ENCODE measurements at regions not wholly inside any gene's neighbourhood (a gene's known extent, or its start where the extent isn't known, plus 50 kb on each side); places are given as distances from the start of the nearest gene placed in this dataset.

GRCh38 chr10:78470267-78471103 lies 436.8 kb downstream of the RPS24 start:
- Histone ChIP-seq H3K4me3 (ENCODE audit: low read depth in 2 of 2, low read length in 1 of 2) (no peak overlapping the region), H3K27me3 (ENCODE audit: insufficient read depth) (no peaks in the 10 kb centered on the region), H3K9me2 (no peaks in the 10 kb centered on the region), H3K9me3 (no peaks in the 10 kb centered on the region), H3F3A (replicated peaks; ENCODE audit: insufficient read depth) (no peaks in the 10 kb centered on the region), H3K9ac (no peak overlapping the region), H2AFZ (ENCODE audit: low read depth) (no peak overlapping the region), H3K4me2 (no peak overlapping the region), H3K79me2 (ENCODE audit: insufficient read depth) (no peaks in the 10 kb centered on the region), H3K27ac (ENCODE audit: low read depth in 2 of 2, low read length in 1 of 2) (peak overlapping the region in 1 of 2 experiments; percentile 100; a peak in 2 of 4 replicates), H4K20me1 (ENCODE audit: insufficient read depth) (no peaks in the 10 kb centered on the region), H3K36me3 (replicated peaks in 1 of 2; ENCODE audit: control insufficient read depth in 1 of 2, insufficient read depth in 2 of 2, low read length in 1 of 2) (no peaks in the 10 kb centered on the region), H3K4me1 (ENCODE audit: control insufficient read depth in 1 of 2, insufficient read depth in 2 of 2, low read depth in 1 of 2, low read length in 1 of 2) (peaks cover 0 to 54% of the 10 kb centered on the region in 2 experiments; a peak in 2 of 4 replicates)
- peak; percentile 62 for DNase-seq
- CTCF ChIA-PET: interaction anchor here (0.6 to 2.4 kb wide), 14 partner anchors 13 to 423 kb away, joined by 3 to 15 read pairs (median 3); no protein-coding TSS in a partner anchor
- no peak for TF ChIP-seq ELF1 (IDR thresholded peaks at IDR 0.05)
- TF ChIP-seq NFIC (IDR thresholded peaks at IDR 0.05; ENCODE audit: borderline replicate concordance): peak; percentile 71
- 0 out of 2 replicates have a peak, but pooled peaks have one; percentile 19 for TF ChIP-seq MAX (IDR thresholded peaks at IDR 0.05; ENCODE audit: low read depth)
- no peak for TF ChIP-seq NRF1 (IDR thresholded peaks at IDR 0.05; ENCODE audit: low read depth, low read length)
- no peak for TF ChIP-seq IRF3 (IDR thresholded peaks at IDR 0.05; ENCODE audit: low read depth, low read length)
- TF ChIP-seq CHD2 (IDR thresholded peaks at IDR 0.05; ENCODE audit: low read length, partially characterized antibody): no peak
- peak; percentile 42; the same call in 1 of the 2 replicates for TF ChIP-seq RXRA (IDR thresholded peaks at IDR 0.05; ENCODE audit: borderline replicate concordance, low read depth)
- TF ChIP-seq POLR2AphosphoS5 (IDR thresholded peaks at IDR 0.05; ENCODE audit: low read depth, low read length): 0 out of 2 replicates have a peak, but pooled peaks have one; percentile 27
- TF ChIP-seq USF1 (IDR thresholded peaks at IDR 0.05; ENCODE audit: borderline replicate concordance, low read depth): no peak
- 0 out of 2 replicates have a peak, but pooled peaks have one; percentile 23 for TF ChIP-seq FOXM1 (IDR thresholded peaks at IDR 0.05; ENCODE audit: low read depth)
- peak; percentile 33 to 52; a peak in 2 of 4 replicates for TF ChIP-seq EP300 (IDR thresholded peaks at IDR 0.05; ENCODE audit: borderline replicate concordance in 1 of 2, low read depth in 1 of 2, low read length in 1 of 2)
- TF ChIP-seq EZH2phosphoT487 (IDR thresholded peaks at IDR 0.05; ENCODE audit: borderline replicate concordance, low read depth): no peak
- TF ChIP-seq RAD21 (IDR thresholded peaks at IDR 0.05; ENCODE audit: low read length): 0 out of 2 replicates have a peak, but pooled peaks have one; percentile 7
- TF ChIP-seq PBX3 (IDR thresholded peaks at IDR 0.05): peak; percentile 46
- TF ChIP-seq TCF12 (IDR thresholded peaks at IDR 0.05): peak; percentile 46; the same call in 1 of the 2 replicates
- POLR2A ChIA-PET: interaction anchor here (0.6 to 2.9 kb wide), 4 partner anchors 36 to 286 kb away, joined by 3 to 25 read pairs (median 4); no protein-coding TSS in a partner anchor
- WGBS (ENCODE audit: low lambda C conversion rate): 63% methylated on average over 5 of the region's 7 CpGs
